ENCODE measurements at regions not wholly inside any gene's neighbourhood (a gene's known extent, or its start where the extent isn't known, plus 50 kb on each side); places are given as distances from the start of the nearest gene placed in this dataset.

- no peak overlapping the region for H3K4me3 ChIP-seq (ENCODE audit: low read depth, low read length)
- no peak for DNase-seq
- H3K27me3 ChIP-seq (ENCODE audit: insufficient read depth, low read depth, severe bottlenecking) = peaks cover 23% of the 10 kb centered on the region
- H3K36me3 ChIP-seq = no peaks in the 10 kb centered on the region
- no peak for TF ChIP-seq CTCF (IDR thresholded peaks at IDR 0.05; ENCODE audit: low read depth, low read length)
- H3K9me3 ChIP-seq (ENCODE audit: severe bottlenecking) = no peaks in the 10 kb centered on the region
- no peak overlapping the region for H3K27ac ChIP-seq
These were observed 1108.5 kb upstream of the EPHA6 start for GRCh38 chr3:95705786-95706418.

- TF ChIP-seq CTCF (IDR thresholded peaks at IDR 0.05; ENCODE audit: low read depth, low read length) = no peak
These were observed 1107.1 kb upstream of the EPHA6 start for GRCh38 chr3:95707268-95707667.

GRCh38 chr3:95710684-95711083 is 1103.7 kb upstream of the EPHA6 start:
- Histone ChIP-seq H3K4me3 (ENCODE audit: low read depth, low read length) (no peak overlapping the region), H3K27ac (no peak overlapping the region), H3K27me3 (ENCODE audit: insufficient read depth, low read depth, severe bottlenecking) (peaks cover 19% of the 10 kb centered on the region), H3K36me3 (no peaks in the 10 kb centered on the region), H3K9me3 (ENCODE audit: severe bottlenecking) (no peaks in the 10 kb centered on the region)
- DNase-seq = no peak
- TF ChIP-seq CTCF (IDR thresholded peaks at IDR 0.05; ENCODE audit: low read depth, low read length) = no peak

More at GRCh38 chr3:95707268-95707667, 1107.1 kb upstream of the EPHA6 start:
- H3K4me3 ChIP-seq (ENCODE audit: low read depth, low read length) = no peak overlapping the region
- no peaks in the 10 kb centered on the region for H3K9me3 ChIP-seq (ENCODE audit: severe bottlenecking)
- no peak overlapping the region for H3K27ac ChIP-seq
- no peak for DNase-seq
- no peaks in the 10 kb centered on the region for H3K36me3 ChIP-seq
- peaks cover 22% of the 10 kb centered on the region for H3K27me3 ChIP-seq (ENCODE audit: insufficient read depth, low read depth, severe bottlenecking)

GRCh38 chr3:95711789-95712188 is 1102.6 kb upstream of the EPHA6 start:
- DNase-seq = no peak
- no peaks in the 10 kb centered on the region for H3K36me3 ChIP-seq
- no peak overlapping the region for H3K4me3 ChIP-seq (ENCODE audit: low read depth, low read length)
- no peak for TF ChIP-seq CTCF (IDR thresholded peaks at IDR 0.05; ENCODE audit: low read depth, low read length)
- H3K27ac ChIP-seq = no peak overlapping the region
- peaks cover 23% of the 10 kb centered on the region for H3K27me3 ChIP-seq (ENCODE audit: insufficient read depth, low read depth, severe bottlenecking)
- no peaks in the 10 kb centered on the region for H3K9me3 ChIP-seq (ENCODE audit: severe bottlenecking)

- DNase-seq = no peak
- no peak for TF ChIP-seq CTCF (IDR thresholded peaks at IDR 0.05; ENCODE audit: low read depth, low read length)
- Histone ChIP-seq H3K36me3 (no peaks in the 10 kb centered on the region), H3K9me3 (ENCODE audit: severe bottlenecking) (no peaks in the 10 kb centered on the region), H3K27me3 (ENCODE audit: insufficient read depth, low read depth, severe bottlenecking) (peaks cover 31% of the 10 kb centered on the region), H3K4me3 (ENCODE audit: low read depth, low read length) (no peak overlapping the region), H3K27ac (no peak overlapping the region)
These were observed 1099.3 kb upstream of the EPHA6 start for GRCh38 chr3:95715128-95715527.

- DNase-seq = no peak
- H3K4me3 ChIP-seq (ENCODE audit: low read depth, low read length) = no peak overlapping the region
- no peaks in the 10 kb centered on the region for H3K36me3 ChIP-seq
- no peak for TF ChIP-seq CTCF (IDR thresholded peaks at IDR 0.05; ENCODE audit: low read depth, low read length)
- H3K27me3 ChIP-seq (ENCODE audit: insufficient read depth, low read depth, severe bottlenecking) = peaks cover 38% of the 10 kb centered on the region
- H3K27ac ChIP-seq = no peak overlapping the region
- H3K9me3 ChIP-seq (ENCODE audit: severe bottlenecking) = no peaks in the 10 kb centered on the region
These were observed 1097.3 kb upstream of the EPHA6 start for GRCh38 chr3:95717048-95717447.
